IMR-90 (cell line): ENCODE measurements at regions not wholly inside any gene's neighbourhood (a gene's known extent, or its start where the extent isn't known, plus 50 kb on each side); places are given as distances from the start of the nearest gene placed in this dataset.

Experiments
- BHLHE40 ChIP-seq: fragments of 150-350 bp; IDR thresholded peaks from 2 replicates; pipeline ENCODE4 v1.6.1; 2016; ENCODE audit warnings: mild to moderate bottlenecking, low read depth, low read length
- CEBPB ChIP-seq: IDR thresholded peaks from 2 replicates; pipeline ENCODE4 v1.6.1; 2012; ENCODE audit warnings: low read depth, low read length, improper control_type of control experiment
- CTCF ChIP-seq: conservative IDR thresholded peaks from 2 replicates; pipeline ENCODE4 v1.5.1; 2012; ENCODE audit warnings: mild to moderate bottlenecking, low read depth, low read length, improper control_type of control experiment
- ELK1 ChIP-seq: fragments of 150-350 bp; IDR thresholded peaks from 2 replicates; pipeline ENCODE4 v1.6.1; 2016; ENCODE audit warnings: low read depth, mild to moderate bottlenecking, low read length, moderate library complexity, borderline replicate concordance
- FOS ChIP-seq: fragments of 150-350 bp; IDR thresholded peaks from 2 replicates; pipeline ENCODE4 v1.6.1; 2016; ENCODE audit warnings: low read depth, low read length
- MXI1 ChIP-seq: IDR thresholded peaks from 2 replicates; pipeline ENCODE4 v1.6.1; 2012; ENCODE audit warnings: low read depth, mild to moderate bottlenecking, low read length, moderate library complexity, borderline replicate concordance
- POLR2A ChIP-seq: IDR thresholded peaks from 2 replicates; pipeline ENCODE4 v1.6.1; 2012; ENCODE audit warnings: mild to moderate bottlenecking, low read depth, low read length
- RAD21 ChIP-seq: IDR thresholded peaks from 2 replicates; pipeline ENCODE4 v1.6.1; 2012; ENCODE audit warnings: low read length, improper control_type of control experiment
- SMC3 ChIP-seq: fragments of 150-350 bp; IDR thresholded peaks from 2 replicates; pipeline ENCODE4 v1.6.1; 2016; ENCODE audit warnings: low read depth, mild to moderate bottlenecking, antibody characterized with exemption, low read length, moderate library complexity

GRCh38 chr16:80147026-80147655, 393.7 kb upstream of the DYNLRB2 start:
- TF ChIP-seq RAD21 (no peak), SMC3 (no peak), CTCF (no peak), BHLHE40 (no peak), MXI1 (no peak), POLR2A (no peak), FOS (no peak), ELK1 (no peak), CEBPB (no peak)
